DMS114 treated with DMSO at 0.1 percent for 48 hours (cell line): ENCODE measurements at regions not wholly inside any gene's neighbourhood (a gene's known extent, or its start where the extent isn't known, plus 50 kb on each side); places are given as distances from the start of the nearest gene placed in this dataset.

Experiments
- DNase-seq: peaks from one replicate; lab custom pipeline; 2025; ENCODE audit not compliant: unreplicated experiment; lab: John Stamatoyannopoulos, UW

DNA sequence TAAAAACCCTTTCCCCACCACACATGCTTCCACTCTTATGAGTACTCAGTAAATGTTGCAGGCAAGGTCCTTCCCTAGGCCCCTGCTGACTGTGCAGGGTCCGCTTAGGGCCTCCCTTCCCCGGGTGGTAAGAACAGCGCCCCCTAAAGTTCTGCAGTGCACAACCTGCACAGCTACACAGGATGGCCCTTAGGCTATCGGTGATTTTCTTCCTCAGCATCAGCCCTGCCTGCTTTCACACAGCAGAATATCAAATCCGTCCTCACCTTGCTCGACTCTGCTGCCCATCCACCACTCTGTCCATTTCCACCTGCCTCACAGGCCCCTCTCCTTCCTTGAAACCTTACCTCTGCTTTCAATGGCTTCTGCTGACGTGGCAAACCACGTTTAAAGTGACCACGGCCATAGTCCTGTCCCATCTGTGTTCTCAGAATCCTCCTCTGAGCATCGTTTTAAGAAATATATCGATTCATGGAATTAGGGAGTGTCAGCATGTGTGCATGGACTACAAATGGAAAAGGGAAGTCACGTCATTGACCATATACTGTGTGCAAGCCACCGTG, 51.4 kb upstream of the TMEM132E start:
- DNase-seq: no peak

DNA sequence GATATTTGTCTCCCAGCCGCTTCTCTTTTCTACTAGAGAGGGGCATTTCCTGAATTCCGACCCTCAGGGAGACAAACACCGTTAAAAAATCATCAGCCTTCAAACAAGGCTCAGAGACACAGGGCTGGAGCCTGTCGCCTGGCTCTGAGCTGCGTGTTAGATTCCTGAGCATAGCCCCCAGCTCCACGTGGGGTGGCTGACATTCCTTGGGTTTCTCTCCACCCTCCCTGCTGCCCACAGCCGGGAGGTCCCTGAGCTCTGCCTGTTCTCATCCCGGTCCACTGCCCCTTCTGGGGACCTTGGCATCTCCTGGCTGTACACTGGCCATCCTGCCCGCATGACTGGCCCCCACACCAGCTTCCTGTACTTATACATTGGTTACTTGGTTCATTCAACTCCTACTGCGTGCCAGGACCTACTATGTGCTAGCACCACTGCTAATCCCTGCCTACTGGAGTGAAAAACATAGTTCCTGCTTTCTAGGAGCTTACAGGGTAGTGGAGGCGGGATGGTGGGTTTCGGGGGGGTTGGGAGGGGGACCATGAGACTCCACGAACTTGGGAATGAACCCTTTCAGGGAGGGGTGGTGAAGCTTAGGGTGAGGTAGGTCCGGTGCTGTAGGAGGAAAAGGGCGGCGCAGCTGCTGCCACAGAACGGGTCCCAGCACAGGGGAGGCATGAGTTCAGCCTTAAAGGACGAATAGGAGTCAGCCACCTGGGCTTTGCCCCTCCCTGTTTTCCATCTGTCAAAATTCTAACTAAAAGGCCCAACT, 52.1 kb upstream of the TMEM132E start:
- DNase-seq: no peak

DNA sequence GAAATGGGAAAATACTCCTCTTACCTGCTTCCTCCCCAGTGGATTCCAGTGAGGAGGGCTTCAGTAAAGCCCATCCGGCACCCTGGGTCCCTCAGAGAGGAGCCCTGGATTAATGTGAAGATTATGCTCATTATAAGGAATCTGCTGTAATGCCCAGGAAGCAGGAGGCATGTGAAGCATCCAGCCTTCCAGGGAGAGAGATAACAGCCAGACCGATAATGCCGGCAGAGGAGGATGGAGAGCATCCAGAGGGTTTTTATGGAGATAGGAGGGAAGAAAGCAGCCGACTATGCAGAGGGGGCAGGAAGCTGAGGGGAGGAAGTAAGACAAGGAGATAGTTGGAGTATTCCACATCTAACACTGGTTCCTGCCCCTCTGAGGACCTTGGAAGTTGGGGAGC, 53.7 kb upstream of the TMEM132E start:
- DNase-seq: no peak

DNA sequence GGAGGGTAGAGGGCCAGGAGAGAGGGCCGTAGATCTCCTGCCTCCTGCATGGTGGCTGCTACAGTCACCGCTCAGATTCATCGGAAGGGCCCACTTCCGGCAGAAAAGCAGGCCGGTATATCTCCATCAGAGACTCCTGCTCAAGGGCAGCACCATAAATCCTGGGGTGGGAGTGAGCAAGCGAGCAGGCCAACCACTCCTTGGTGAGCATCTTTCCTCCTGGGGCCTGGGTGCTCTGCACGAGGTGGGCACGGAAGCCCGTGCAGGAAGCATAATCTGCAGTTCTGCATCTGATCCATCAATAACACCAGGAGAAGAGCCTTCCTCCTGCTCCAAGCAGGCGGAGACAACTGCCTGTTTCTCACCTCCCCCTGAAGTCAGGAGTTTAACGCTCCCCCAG, 57.4 kb upstream of the TMEM132E start:
- DNase-seq: no peak

DNA sequence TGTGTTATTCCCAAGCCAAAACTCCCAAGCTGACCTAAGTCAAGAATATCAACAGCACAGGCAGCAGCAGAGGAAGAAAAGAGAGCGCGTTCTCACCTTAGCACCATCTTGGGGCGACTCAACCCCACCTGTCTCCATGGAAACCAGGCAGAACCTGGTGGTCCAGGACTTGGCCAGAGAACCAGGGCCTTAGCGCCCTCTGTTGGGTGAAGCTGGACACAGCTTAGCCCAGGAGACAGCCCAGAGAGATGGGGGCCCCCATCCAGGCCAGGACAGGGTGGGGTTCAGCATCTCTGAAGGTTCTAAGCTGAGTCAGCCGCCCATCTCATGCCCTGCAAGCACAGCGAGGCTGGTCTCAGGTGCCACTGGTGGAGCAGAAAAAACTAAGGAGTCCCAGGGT, 60.1 kb upstream of the TMEM132E start:
- no peak for DNase-seq

DNA sequence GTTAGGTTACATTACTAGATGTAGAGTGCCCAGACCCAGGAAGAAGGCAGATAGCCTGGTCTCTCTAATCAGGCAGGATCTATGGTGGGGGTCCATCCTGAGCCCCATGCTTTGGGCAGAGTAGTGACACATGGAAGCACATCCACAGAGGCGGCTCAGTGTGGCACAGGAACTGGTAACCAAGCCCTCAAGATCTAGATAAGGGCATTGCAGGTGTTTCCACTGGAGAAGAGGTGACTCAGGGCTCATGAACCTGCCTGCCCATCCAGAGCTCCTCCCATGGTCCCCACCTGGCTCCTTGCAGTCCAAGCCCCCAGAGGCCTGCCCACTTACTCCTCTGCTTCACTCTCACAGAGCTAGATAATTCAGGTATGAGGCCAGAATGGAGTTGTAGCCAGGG, 62.0 kb upstream of the TMEM132E start:
- no peak for DNase-seq

DNA sequence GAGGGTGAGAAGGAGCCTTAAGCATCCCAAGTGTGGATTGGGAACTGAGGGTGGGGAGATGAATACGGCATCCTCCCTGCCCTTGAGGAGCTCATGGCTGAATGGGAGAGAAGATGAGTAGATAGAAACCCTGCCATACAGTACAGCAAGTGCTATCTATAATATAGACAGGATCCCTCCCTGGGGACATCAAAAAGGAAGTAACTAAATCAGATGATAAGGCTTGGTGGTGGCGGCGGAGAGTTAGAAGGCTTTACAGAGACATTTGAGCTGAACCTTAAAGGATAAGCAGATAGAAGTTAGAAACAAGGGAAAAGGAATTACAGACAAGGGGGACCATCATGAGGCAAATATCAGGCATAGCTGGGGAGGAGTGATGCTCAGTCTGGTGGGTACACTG, 67.5 kb upstream of the TMEM132E start:
- no peak for DNase-seq

DNA sequence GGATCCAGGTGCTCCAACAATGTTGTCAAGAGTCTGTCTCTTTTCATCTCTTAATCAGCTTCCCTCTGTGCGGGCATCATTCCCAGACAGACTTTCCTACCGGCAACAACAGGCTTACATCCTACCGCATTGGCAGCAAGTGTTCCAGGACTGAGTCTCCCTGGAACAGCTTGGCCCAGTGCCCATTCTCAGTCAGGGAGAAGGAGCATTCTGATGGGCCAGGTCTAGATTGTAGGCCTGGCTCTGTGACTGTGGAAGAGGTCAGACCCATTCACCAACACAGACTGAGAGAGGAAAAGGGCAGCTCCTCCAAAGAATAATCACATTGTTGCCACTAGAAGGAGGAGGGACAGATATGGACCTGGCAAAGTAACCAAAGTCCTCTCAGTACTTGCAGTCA, 68.1 kb upstream of the TMEM132E start:
- DNase-seq: no peak

DNA sequence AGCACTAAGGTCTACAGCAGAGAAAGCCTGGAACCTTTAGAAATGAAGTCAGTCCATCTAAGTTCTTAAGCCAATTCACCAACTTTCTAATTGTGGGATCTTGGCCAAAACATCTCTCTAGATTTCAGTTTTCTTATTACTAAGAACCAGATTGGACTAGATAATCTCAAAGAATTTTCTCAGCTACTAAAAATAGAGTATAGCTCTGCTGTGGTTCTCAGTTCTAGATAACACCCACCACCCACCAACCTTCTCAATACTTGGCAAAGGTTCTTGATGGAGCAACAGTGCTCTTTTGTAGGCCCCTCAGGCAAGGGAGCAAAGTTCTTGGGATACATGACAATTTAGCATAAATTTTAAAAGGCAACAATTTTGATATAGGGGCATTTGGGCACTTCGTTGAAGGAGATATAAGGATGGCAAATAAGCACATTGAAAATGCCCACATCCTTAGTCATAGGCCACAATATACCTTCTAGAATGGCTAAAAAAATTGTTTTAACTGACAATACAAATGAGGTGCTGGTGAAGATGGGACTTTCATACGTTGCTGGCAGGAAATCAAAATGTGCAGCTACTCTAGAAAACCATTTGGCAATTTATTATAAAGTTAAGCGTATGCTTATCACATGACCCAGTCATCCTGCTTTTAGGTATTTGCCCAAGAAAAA, 74.4 kb upstream of the TMEM132E start:
- DNase-seq: no peak

DNA sequence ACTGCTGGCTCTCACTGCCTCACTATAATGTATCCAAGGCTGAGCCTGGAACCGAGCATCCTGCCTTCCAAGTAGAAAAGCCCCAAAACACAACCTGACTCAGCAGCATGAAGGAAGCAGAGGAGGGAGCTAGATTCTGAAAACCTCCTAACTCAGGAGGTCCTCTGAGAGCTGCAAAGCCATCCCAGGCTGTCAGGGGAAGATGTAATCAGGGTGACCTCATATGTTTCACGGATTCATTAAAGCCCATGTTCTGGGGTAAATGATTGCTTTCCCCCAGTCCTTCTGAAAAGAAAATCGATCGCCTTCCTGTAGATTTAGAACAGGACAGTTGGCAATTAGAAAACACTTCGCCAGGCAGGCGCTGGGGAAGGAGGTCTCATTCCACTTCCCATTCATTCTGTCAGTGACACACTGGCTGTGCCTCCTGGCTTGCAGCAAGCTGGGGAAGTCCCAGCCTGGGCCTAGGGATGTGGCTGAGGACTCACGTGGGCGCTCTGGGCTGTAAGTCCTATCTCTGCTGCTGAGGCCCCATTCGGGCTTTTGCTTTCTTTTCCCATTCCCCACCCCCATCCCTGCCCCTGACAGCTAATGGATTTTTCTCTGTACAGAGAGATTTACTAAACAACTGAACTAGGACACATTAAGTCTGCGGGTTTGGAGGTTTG, 75.7 kb upstream of the TMEM132E start:
- DNase-seq: no peak

DNA sequence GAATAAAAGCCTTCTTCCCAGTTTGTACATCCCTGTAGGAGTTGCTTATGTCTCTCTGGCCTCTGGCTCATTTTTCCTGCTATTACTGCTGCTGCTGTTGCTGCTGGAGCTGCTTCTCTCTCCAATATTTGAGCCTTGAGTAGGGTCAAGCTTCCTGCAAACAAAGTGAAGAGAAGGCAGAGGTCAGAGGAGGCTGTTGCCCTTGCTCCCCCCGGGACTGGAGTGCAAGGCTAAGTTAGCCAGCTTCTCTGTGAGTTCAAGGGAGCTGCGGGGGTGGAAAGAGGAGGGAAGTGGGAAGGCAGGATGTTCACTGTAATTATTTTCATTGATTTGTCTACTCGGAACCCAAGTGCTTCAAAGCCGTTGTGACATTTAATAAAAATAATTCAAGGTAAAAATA, 77.0 kb upstream of the TMEM132E start:
- DNase-seq: no peak

DNA sequence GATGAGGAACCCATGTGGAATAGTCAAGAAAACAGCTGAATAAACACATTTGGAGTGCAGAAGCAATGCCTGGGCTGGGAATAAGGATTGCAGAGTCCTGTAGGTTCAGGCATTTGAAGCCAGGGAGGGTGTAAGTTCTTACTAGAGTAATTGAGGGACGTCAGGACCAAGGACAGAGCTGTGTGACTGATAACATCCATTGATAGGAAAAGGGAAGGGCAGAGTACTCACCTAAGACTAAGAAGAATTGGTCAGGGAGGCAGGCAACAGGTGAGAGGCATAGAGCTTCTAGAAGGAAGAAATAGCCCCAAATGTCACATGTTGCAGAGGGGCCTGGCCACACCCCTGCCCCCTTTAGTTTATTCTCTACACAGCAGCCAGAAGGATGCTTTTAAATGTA, 79.8 kb upstream of the TMEM132E start:
- no peak for DNase-seq

DNA sequence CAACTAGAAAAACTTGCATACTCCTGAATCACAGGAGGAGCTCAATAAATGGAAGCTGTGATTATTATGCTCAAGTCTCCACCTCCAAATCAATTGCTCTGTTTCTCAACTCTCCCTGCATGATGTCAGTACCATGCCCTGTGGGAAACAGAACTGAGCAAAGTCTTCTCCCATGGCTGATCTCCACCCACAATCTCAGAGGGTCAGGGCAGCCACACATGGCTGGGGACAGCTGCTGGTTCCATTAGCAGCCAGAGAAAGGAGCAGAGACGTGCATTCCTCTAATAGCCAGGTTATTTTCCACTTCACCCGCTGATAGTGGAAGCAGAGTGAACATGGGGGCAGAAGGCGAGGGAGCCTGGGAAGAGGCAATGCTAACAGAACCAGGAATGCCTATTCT, 85.5 kb upstream of the TMEM132E start:
- no peak for DNase-seq

DNA sequence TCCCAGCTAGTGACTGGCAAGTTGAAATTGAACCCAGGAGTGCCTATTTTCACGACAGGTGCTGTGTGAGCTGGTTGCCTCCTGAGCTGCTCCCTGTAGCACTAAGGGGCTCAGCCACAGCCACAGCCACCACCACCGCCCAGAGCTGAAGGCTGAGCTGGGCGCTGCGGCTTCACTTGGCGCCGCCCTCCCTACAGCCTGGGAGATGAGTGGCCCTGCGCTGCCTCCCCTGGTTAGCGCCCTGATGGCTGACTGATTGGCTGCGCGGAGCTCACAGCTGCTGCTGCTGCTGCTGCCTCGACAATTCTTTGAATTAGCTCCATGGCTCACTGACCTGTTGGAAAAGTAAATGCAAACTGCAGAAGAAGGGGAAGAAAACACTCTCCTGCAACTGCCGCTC, 91.8 kb upstream of the TMEM132E start:
- no peak for DNase-seq

DNA sequence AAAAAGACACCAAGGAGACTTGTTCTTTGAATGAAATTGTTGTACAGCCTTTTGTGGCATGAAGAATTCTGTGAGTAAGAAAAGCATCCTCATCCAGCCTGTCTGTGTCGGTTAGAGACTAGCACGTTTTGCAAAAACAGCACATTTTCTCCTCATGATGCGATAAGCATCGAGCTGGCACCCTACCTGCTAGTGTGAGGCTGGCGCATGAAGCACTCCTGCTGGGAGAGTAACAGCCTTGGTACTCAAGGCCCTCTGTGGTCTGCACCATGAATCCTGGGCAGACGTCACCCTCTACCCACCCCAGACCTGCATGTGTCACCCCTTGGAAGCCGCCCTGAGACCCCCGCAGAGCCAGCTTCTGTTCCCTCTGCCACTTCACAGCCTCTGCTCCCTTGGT, 92.6 kb upstream of the TMEM132E start:
- no peak for DNase-seq

DNA sequence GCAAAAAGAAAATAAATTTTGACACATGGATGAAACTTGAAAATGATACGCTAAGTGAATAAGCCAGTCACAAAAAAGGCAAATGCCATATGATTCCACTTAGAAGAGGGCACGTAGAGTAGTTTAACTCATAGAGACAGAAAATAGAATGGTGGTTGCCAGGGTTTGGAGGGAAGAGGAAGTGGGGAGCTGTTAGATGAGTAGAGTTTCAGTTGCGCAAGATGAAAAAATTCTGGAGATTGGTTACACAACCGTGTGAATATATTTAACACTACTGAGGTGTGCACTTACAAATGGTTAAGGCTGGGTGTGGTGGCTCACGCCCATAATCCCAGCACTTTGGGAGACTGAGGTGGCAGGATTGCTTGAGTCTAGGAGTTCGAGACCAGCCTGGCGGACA, 93.4 kb upstream of the TMEM132E start:
- DNase-seq: no peak

DNA sequence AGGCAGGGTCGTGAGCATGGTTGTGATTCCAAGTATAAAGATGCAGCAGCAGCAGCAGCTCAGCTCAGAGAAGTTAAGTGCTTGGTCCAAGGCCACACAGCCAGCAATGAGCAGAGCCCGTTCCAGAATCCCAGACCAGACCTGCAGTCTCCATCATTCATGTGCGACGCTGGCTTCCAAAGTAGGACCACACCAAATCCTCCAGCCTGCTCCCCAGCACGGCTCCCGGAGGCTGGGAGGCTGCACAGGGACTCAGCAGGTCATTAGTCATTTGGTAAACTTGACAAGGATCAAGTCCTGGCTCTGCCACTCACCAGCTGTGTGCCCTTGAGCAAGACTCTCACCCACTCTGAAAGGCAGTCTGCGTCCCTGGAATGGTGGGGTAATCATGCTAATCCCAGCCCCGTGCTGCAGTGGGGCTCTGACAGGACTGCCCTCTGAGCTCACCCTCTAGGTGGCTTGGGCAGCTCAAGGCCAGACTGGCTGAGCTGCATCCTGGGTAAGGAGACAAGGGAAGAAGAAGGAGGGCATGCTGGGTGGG, 95.1 kb upstream of the TMEM132E start:
- DNase-seq: no peak

DNA sequence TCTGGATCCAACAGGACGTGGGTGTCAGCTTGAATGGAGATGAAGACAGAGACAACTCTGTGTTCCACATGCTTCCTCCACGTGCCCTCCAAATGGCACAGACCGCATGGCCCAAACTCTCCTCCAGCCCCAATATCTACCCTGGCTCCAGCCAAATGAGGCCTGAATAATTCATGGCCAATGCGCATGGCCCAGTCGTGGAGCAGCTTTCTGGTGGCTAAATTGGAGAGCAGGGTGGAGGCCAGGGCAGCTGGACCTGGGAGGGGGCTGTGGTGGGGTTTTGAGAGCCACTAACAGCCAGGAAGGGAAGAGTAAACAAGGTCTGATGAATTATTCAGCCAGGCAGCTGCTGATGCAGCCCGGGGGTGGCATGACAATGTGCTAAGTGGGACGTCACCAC, 96.7 kb upstream of the TMEM132E start:
- DNase-seq: no peak

DNA sequence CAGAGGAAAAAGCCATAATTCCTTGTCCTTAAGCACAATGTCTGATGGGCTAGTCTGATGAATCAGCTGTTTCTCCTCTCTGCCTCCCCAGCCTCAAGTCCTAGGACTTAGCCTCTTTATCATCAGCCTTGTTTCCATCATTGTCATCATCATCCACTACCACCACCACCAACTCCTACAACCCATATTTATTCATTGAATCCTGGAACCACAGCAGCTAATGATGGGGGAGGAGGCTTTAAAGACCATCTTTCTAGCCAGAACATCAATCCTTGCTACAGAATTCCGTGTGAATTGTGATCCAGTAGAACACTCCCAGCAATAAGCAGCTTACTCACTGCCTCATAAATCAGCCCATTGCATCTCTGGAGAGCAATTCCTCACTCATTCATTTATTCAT, 97.6 kb upstream of the TMEM132E start:
- DNase-seq: no peak

DNA sequence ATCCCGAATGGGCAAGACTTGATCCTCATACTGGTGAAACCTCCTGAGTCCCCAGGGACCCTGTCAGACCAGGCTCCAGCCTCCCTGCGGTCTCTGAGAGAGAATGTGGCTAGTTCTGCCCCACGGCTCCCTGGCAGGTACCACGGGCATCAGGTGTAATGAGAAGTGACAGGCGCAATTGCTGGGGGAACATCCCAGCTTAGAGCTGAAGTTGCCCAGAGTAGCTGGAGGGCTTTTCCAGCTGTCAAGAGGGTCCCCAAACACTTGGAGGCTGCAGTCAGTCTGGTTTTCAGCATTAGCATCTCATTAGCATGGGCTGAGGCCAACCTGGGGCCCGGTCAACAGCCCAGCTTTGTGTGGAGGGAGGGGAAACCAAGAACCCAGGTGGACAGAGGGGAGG, 100.0 kb upstream of the TMEM132E start:
- DNase-seq: no peak

DNA sequence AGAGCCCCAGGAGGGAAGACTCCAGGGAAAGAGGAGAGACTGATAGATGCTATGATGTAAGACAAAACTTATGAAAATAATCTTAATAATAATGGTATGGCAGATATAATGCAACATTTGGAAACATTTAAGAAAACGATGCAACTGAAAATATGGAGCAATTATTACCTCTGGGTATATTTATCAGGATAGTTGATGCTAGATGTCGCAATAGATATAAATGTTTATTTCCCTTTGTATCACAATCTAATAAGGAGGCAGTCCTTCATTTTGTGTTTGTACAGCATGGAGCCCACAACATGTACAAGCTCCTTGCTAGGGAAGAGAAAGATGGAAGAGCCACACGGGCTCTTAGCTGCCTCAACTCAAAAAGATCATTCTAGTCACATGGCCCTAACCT, 101.1 kb upstream of the TMEM132E start:
- no peak for DNase-seq

DNA sequence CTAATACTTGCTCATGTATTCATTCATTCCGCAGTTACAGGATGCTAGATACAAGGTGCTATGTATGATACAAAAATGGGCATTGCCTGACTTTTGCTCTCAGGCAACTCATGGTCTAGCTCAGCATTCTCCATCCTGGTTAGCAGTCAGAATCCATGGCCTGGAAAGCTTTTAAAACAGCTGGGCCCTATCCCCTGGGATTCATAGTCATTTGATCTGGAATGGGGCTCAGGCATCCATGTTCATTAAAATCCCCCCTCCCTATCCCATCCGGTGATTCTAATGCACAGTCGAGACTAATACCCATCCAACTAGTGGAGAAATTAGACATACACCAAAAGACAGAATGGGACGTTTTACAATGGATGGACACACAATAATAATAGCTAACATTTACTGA, 104.1 kb upstream of the TMEM132E start:
- no peak for DNase-seq
